Right lobe of liver (tissue), 4 donors: ENCODE measurements at regions not wholly inside any gene's neighbourhood (a gene's known extent, or its start where the extent isn't known, plus 50 kb on each side); places are given as distances from the start of the nearest gene placed in this dataset.

ENCODE experiments used
- POLR2A ChIP-seq: fragments of 450-650 bp; IDR thresholded peaks from one replicate; pipeline ENCODE4 v1.6.1; 2017; ENCODE audit warnings: antibody characterized with exemption, mild to moderate bottlenecking
- TF ChIP-seq, protein P1 (sequence below), 4 donors: fragments of 200-600 bp in 3 of 4; fragments of 450-650 bp in 1 of 4; IDR thresholded peaks; one replicate each; pipeline versions ENCODE4 v1.5.1 to v1.8.0; 2016 to 2022; ENCODE audit warnings: antibody characterized with exemption in 4 of 4, mild to moderate bottlenecking in 2 of 4
- donor health status: DM: no; HTN: no; CAD: no.
- donor health status: DM: no; HTN: no; CAD: no.
- donor health status: DM: no; HTN: yes; CAD: no.

DNA sequence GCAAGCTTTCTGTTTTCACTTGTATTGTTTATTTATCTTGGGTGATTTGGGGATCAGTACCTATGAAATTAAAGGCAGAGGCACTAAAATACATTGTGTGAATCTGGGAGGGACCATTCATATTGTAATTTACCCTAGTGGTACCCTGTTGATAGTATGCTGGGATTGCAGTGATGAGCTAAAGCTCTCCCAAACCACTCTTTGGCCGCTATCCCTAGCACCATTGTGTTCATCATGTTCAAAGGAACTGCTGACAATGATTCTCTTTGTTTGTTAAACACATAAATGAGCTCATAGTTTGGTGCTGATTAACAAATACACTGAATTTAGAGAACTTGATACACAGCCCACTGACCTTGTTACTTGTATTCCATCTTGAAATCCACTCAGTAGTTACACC lies 1469.8 kb downstream of the CDH11 start:
- TF ChIP-seq, protein P1, sequence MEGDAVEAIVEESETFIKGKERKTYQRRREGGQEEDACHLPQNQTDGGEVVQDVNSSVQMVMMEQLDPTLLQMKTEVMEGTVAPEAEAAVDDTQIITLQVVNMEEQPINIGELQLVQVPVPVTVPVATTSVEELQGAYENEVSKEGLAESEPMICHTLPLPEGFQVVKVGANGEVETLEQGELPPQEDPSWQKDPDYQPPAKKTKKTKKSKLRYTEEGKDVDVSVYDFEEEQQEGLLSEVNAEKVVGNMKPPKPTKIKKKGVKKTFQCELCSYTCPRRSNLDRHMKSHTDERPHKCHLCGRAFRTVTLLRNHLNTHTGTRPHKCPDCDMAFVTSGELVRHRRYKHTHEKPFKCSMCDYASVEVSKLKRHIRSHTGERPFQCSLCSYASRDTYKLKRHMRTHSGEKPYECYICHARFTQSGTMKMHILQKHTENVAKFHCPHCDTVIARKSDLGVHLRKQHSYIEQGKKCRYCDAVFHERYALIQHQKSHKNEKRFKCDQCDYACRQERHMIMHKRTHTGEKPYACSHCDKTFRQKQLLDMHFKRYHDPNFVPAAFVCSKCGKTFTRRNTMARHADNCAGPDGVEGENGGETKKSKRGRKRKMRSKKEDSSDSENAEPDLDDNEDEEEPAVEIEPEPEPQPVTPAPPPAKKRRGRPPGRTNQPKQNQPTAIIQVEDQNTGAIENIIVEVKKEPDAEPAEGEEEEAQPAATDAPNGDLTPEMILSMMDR (IDR thresholded peaks at IDR 0.05), result no peak
- no peak for TF ChIP-seq POLR2A
